Prostate gland (tissue), 2 donors: ENCODE measurements at regions not wholly inside any gene's neighbourhood (a gene's known extent, or its start where the extent isn't known, plus 50 kb on each side); places are given as distances from the start of the nearest gene placed in this dataset.

Experiments used
- DNase-seq: peaks from one replicate; pipeline ENCODE4 v3.0.0-alpha.2; 2019; ENCODE audit warnings: low spot score
- H3K27ac ChIP-seq, 2 donors: fragments of 200-600 bp; sonication (generic); 2 replicates each; pipeline ENCODE4 v1.5.1; 2017 to 2019
- H3K27me3 ChIP-seq: fragments of 200-600 bp; sonication (generic); replicated peaks from 2 replicates; pipeline ENCODE4 v1.5.1; 2019; ENCODE audit not compliant: insufficient read depth
- H3K36me3 ChIP-seq, 2 donors: fragments of 200-600 bp; sonication (generic); 1 replicate in 1 of 2; 2 replicates in 1 of 2; pipeline versions ENCODE4 v1.5.1 to v1.8.1; 2017 to 2019
- H3K4me1 ChIP-seq: fragments of 200-600 bp; sonication (generic); replicated peaks from 2 replicates; pipeline ENCODE4 v1.5.1; 2019
- H3K4me3 ChIP-seq, 2 donors: fragments of 200-600 bp; sonication (generic); 2 replicates each; pipeline ENCODE4 v1.5.1; 2017 to 2019
- H3K9me3 ChIP-seq: fragments of 200-600 bp; sonication (generic); 2 replicates; pipeline ENCODE4 v1.5.1; 2017
- POLR2A ChIP-seq: fragments of 450-650 bp; IDR thresholded peaks from one replicate; pipeline ENCODE4 v1.6.1; 2016; ENCODE audit warnings: antibody characterized with exemption, mild to moderate bottlenecking
- POLR2AphosphoS5 ChIP-seq: sonication (generic); formaldehyde crosslinking; IDR thresholded peaks from one replicate; pipeline ENCODE4 v1.6.1; 2017; ENCODE audit warnings: antibody characterized with exemption
- WGBS: methylation state at CpG from one replicate; pipeline ENCODE4 v1.1.5; 2018; 5-methylcytosine and 5-hydroxymethylcytosine counted together
- intact Hi-C: fragments of 100-400 bp; cut with DNase I; formaldehyde crosslinking; loops from one replicate; pipeline ENCODE4 v1.14.2; 2022
- TF ChIP-seq, protein P1 (sequence below), 4 experiments: fragments of 200-600 bp in 2 of 4; fragments of 450-650 bp in 2 of 4; sonication (generic) in 2 of 4; IDR thresholded peaks; 1 replicate in 3 of 4; 2 replicates in 1 of 4; pipeline ENCODE4 v1.5.1; 2016 to 2019; ENCODE audit warnings: antibody characterized with exemption in 4 of 4, mild to moderate bottlenecking in 2 of 4, moderate library complexity in 2 of 4

- no peaks in the 10 kb centered on the region for H3K4me1 ChIP-seq
Measured at GRCh38 chr6:113588646-113589045, 268.5 kb upstream of the MARCKS start.

DNA sequence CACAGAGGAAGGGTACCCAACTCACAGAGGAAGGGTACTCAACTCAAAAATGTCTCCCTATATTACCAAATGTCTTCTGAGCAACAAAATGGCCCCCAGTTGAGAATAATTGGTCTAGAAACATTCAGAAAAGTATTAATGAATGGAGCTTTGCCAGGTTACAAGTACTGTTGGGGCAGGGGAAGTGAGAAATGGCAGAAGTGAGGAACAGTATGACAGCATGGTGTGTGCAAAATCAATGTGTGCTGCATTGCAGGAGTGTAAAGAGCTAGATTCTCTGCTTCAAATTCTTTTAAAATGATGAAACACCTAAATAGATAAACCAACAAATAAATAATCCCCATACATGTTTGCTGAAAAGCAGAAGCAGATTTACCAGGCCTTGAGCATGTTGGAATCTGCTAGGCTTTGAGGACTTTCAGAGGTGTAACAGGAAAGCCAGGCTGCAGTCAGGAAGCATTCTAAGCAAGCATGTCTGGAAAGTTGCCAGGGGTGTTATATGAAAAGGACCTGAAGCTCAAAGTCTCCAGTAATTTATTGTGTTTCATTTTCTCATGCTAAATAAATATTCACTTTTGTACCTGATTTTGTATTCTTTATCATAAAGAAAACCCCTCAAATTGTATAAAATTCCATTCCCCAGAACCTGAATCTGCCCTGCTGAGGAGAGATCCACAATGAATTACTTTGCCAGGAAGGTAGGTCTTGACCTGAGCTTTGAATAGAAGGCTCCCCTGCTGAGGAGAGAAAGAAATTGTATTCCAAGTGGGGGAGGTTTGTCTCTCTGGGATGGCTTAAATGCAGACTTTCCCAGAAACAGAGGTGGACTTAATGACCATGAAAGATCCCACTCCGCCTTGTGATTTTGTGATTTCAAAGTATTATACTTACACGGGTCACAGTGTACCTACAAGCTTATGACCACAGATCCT, 265.0 kb upstream of the MARCKS start:
- intact Hi-C loops: no loop called here
- Histone ChIP-seq H3K4me3 (no peak overlapping the region), H3K9me3 (no peaks in the 10 kb centered on the region), H3K27me3 (no peaks in the 10 kb centered on the region), H3K36me3 (no peaks in the 10 kb centered on the region), H3K4me1 (peaks cover 2% of the 10 kb centered on the region), H3K27ac (no peak overlapping the region)
- WGBS: 78% methylated on average over 2 of the region's 2 CpGs
- TF ChIP-seq POLR2AphosphoS5: no peak
- TF ChIP-seq, protein P1, sequence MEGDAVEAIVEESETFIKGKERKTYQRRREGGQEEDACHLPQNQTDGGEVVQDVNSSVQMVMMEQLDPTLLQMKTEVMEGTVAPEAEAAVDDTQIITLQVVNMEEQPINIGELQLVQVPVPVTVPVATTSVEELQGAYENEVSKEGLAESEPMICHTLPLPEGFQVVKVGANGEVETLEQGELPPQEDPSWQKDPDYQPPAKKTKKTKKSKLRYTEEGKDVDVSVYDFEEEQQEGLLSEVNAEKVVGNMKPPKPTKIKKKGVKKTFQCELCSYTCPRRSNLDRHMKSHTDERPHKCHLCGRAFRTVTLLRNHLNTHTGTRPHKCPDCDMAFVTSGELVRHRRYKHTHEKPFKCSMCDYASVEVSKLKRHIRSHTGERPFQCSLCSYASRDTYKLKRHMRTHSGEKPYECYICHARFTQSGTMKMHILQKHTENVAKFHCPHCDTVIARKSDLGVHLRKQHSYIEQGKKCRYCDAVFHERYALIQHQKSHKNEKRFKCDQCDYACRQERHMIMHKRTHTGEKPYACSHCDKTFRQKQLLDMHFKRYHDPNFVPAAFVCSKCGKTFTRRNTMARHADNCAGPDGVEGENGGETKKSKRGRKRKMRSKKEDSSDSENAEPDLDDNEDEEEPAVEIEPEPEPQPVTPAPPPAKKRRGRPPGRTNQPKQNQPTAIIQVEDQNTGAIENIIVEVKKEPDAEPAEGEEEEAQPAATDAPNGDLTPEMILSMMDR (IDR thresholded peaks at IDR 0.05): no peak
- no peak for TF ChIP-seq POLR2A
- peak; percentile 66 for DNase-seq

More at GRCh38 chr6:113588646-113589045, 268.5 kb upstream of the MARCKS start:
- Histone ChIP-seq H3K9me3 (no peaks in the 10 kb centered on the region), H3K4me3 (no peak overlapping the region), H3K27me3 (no peaks in the 10 kb centered on the region), H3K27ac (no peak overlapping the region), H3K36me3 (no peaks in the 10 kb centered on the region)
- TF ChIP-seq POLR2A (no peak), POLR2AphosphoS5 (no peak)
- TF ChIP-seq, protein P1 (IDR thresholded peaks at IDR 0.05): no peak
- 85% methylated on average over 1 of the region's 1 CpG for WGBS
- no peak for DNase-seq
- intact Hi-C loops: no loop called here

DNA sequence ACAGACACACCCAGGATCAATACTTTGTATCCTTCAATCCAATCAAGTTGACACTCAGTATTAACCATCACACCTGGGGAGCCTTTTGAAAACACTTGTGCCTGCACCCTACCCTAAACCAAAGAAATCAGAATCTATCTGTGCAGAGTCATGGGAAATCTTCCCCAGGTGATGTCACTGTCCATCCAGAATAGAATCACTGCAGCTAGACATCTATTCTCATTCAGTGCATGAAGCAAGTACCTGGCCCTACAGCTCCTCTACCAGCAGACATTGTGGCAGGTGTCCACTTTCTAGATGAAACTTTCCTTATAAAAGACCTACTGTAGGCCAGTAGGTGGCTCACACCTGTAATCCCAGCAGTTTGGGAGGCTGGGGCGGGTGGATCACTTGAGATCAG, 262.4 kb upstream of the MARCKS start:
- 100% methylated on average over 1 of the region's 1 CpG for WGBS
- intact Hi-C loops: no loop called here
- DNase-seq: no peak
- TF ChIP-seq, protein P1 (IDR thresholded peaks at IDR 0.05): no peak
- TF ChIP-seq POLR2AphosphoS5 (no peak), POLR2A (no peak)
- H3K36me3 ChIP-seq: no peaks in the 10 kb centered on the region
- peaks cover 2% of the 10 kb centered on the region for H3K4me1 ChIP-seq
- H3K27me3 ChIP-seq: no peaks in the 10 kb centered on the region
- no peaks in the 10 kb centered on the region for H3K9me3 ChIP-seq
- no peak overlapping the region for H3K4me3 ChIP-seq
- H3K27ac ChIP-seq: no peak overlapping the region

DNA sequence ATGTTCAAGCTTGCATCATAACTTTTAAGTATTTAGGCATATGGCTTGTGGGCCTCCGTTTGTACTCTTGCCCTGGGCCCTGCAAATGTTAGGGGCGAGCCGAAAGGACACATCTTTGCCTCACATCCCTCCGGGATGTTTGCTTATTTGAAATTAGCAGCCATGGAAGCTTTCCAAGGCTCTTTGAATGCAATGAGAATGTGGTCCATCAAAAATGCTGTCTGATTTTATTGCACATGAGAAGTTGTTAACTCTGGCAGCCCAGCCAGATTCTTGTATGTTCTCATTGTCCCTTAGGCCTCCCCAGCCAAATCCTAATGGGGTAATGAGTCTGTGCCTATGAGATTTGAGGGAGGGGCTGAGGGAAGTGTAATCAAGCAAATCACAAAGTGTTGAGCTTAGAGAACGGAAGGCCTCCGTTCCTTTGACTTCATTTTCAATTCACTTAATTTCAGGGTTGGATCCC, 261.2 kb upstream of the MARCKS start:
- H3K9me3 ChIP-seq: no peaks in the 10 kb centered on the region
- TF ChIP-seq, protein P1 (IDR thresholded peaks at IDR 0.05): no peak
- peak; percentile 76 for TF ChIP-seq POLR2AphosphoS5
- H3K36me3 ChIP-seq: no peaks in the 10 kb centered on the region
- H3K4me3 ChIP-seq: no peak overlapping the region
- 17% methylated on average over 6 of the region's 6 CpGs for WGBS
- peak; percentile 72 for DNase-seq
- H3K27me3 ChIP-seq: no peaks in the 10 kb centered on the region
- intact Hi-C loops: no loop called here
- H3K4me1 ChIP-seq: peaks cover 2% of the 10 kb centered on the region
- peak overlapping the region; percentile 34 to 45 for H3K27ac ChIP-seq
